ENCODE measurements at regions not wholly inside any gene's neighbourhood (a gene's known extent, or its start where the extent isn't known, plus 50 kb on each side); places are given as distances from the start of the nearest gene placed in this dataset.
"Not testable (repeated sequence)": the region's sequence is repeated elsewhere in the genome, so short reads cannot be mapped to it uniquely, and the experiment has no call there.

GRCh38 chr15:84157056-84157632, 78.4 kb upstream of the GOLGA6L4 start:
- H3K27me3 ChIP-seq (ENCODE audit: control insufficient read depth, insufficient read depth, low read length); H3K36me3 ChIP-seq (ENCODE audit: control insufficient read depth in 2 of 3, insufficient read depth in 3 of 3, low read length in 3 of 3); H3K4me3 ChIP-seq (ENCODE audit: low read length in 3 of 3); FAIRE-seq; H3K27ac ChIP-seq (ENCODE audit: low read depth in 2 of 2, low read length in 2 of 2); intact Hi-C loops (cut with DNase I); H3K9me3 ChIP-seq (ENCODE audit: control insufficient read depth in 2 of 3, insufficient read depth in 1 of 3, low read length in 3 of 3); H3K9ac ChIP-seq (ENCODE audit: low read length in 3 of 3); H3K4me1 ChIP-seq (ENCODE audit: control insufficient read depth in 2 of 3, insufficient read depth in 2 of 3, low read depth in 1 of 3, low read length in 3 of 3): not testable (repeated sequence)
- DNase-seq = peak in 1 of 5 donors; percentile 37

- H3K9ac ChIP-seq (ENCODE audit: low read length in 3 of 3); H3K27ac ChIP-seq (ENCODE audit: low read depth in 2 of 2, low read length in 2 of 2); intact Hi-C loops (cut with DNase I); H3K9me3 ChIP-seq (ENCODE audit: control insufficient read depth in 2 of 3, insufficient read depth in 1 of 3, low read length in 3 of 3); FAIRE-seq; H3K4me1 ChIP-seq (ENCODE audit: control insufficient read depth in 2 of 3, insufficient read depth in 2 of 3, low read depth in 1 of 3, low read length in 3 of 3); H3K27me3 ChIP-seq (ENCODE audit: control insufficient read depth, insufficient read depth, low read length); H3K36me3 ChIP-seq (ENCODE audit: control insufficient read depth in 2 of 3, insufficient read depth in 3 of 3, low read length in 3 of 3); H3K4me3 ChIP-seq (ENCODE audit: low read length in 3 of 3): not testable (repeated sequence)
- peak in 1 of 5 donors; percentile 43 for DNase-seq
Measured at GRCh38 chr15:84157857-84158256, 77.7 kb upstream of the GOLGA6L4 start.

DNA sequence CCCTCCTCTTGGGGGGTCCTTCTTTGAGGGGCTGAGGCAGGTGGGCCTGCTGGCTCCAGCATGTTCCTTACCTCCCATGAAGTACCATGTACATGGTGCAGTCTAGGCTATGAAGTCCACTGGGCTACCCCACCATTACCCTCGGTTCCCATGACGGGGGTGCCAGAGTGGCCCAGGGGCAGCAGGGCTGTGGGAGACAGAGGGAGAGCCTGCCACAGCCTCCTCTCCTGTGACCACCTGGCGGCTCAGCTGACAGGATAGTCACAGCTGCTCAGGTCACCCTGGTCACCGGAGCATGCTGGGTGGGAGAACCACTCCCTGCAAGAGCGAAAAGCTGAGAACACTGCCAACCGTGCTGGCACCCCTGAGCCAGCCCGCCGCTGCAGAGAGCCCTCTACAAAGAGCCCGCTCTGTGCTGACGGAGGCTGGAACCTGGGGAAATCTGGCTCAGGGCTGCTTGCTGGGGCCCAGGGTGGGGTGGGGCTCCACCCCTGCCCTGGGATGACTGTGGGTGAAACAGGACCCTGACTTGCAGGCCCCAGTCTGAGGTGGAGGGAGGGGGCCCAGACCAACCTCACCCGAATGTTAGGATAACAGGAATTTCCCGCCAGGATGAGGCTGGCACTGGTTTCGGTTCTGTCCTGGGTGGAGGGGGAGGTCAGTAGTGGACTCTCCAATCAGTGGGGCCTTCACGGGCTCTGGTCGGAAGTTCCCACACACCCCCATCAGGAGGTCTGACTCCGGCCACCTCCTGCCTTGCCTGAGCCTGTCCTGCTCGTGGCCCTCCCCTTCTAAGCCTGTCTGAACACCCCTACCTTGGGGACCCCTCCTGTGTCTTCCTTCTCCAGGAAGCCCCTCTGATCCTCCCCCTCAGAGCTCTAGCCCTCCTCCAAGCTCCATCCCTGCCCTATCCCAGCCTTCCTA, 76.0 kb upstream of the GOLGA6L4 start:
- H3K27me3 ChIP-seq (ENCODE audit: control insufficient read depth, insufficient read depth, low read length); H3K4me3 ChIP-seq (ENCODE audit: low read length in 3 of 3); H3K9me3 ChIP-seq (ENCODE audit: control insufficient read depth in 2 of 3, insufficient read depth in 1 of 3, low read length in 3 of 3); H3K4me1 ChIP-seq (ENCODE audit: control insufficient read depth in 2 of 3, insufficient read depth in 2 of 3, low read depth in 1 of 3, low read length in 3 of 3); H3K27ac ChIP-seq (ENCODE audit: low read depth in 2 of 2, low read length in 2 of 2); H3K9ac ChIP-seq (ENCODE audit: low read length in 3 of 3); FAIRE-seq; intact Hi-C loops (cut with DNase I); H3K36me3 ChIP-seq (ENCODE audit: control insufficient read depth in 2 of 3, insufficient read depth in 3 of 3, low read length in 3 of 3): not testable (repeated sequence)
- peak in 4 of 5 donors; percentile 17 to 63 (median 40) for DNase-seq

DNA sequence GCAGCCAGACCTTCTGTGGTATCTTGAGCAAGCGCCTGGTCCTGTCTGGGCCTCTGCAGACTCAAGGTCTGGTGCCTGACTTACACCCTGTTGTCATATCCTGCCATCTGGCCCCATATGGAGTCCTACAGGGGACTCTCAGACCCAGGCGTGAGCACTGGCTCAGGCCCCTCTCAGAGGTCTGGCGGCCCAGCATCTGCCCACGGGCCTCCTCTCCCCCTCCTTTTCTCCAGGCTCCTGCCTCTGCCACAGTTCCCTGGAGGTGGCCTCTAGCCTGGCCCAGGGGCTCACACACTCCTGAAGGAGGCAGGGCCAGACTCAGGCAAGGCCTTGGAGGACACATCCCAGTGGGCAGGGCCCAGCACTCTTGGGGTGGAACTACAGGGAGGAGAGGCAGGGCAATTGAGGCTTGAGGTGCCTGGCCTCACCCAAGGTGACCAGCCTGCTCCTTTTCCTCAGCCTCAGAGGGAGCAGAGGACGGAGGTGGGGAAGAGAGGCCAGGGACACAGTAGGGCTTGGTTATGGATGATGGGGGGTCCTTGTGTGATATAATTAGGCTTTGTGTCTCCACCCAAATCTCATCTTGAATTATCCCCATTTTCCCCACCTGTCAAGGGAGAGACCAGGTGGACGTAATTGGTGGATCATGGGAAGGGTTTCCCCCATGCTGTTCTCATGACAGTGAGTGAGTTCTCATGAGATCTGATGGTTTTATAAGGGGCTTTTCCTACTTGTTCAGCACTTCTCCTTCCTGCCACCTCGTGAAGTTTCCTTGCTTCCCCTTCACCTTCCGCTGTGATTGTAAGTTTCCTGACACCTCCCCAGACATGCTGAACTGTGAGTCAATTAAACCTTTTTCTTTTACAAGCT, 70.9 kb upstream of the GOLGA6L4 start:
- H3K27me3 ChIP-seq (ENCODE audit: control insufficient read depth, insufficient read depth, low read length); H3K27ac ChIP-seq (ENCODE audit: low read depth in 2 of 2, low read length in 2 of 2); H3K4me1 ChIP-seq (ENCODE audit: control insufficient read depth in 2 of 3, insufficient read depth in 2 of 3, low read depth in 1 of 3, low read length in 3 of 3); H3K9me3 ChIP-seq (ENCODE audit: control insufficient read depth in 2 of 3, insufficient read depth in 1 of 3, low read length in 3 of 3); H3K36me3 ChIP-seq (ENCODE audit: control insufficient read depth in 2 of 3, insufficient read depth in 3 of 3, low read length in 3 of 3); intact Hi-C loops (cut with DNase I); H3K9ac ChIP-seq (ENCODE audit: low read length in 3 of 3); H3K4me3 ChIP-seq (ENCODE audit: low read length in 3 of 3); FAIRE-seq: not testable (repeated sequence)
- DNase-seq = peak in 2 of 5 donors; percentile 24 to 60

- intact Hi-C loops (cut with DNase I); H3K4me1 ChIP-seq (ENCODE audit: control insufficient read depth in 2 of 3, insufficient read depth in 2 of 3, low read depth in 1 of 3, low read length in 3 of 3); H3K4me3 ChIP-seq (ENCODE audit: low read length in 3 of 3); H3K27ac ChIP-seq (ENCODE audit: low read depth in 2 of 2, low read length in 2 of 2); H3K36me3 ChIP-seq (ENCODE audit: control insufficient read depth in 2 of 3, insufficient read depth in 3 of 3, low read length in 3 of 3); H3K27me3 ChIP-seq (ENCODE audit: control insufficient read depth, insufficient read depth, low read length); H3K9me3 ChIP-seq (ENCODE audit: control insufficient read depth in 2 of 3, insufficient read depth in 1 of 3, low read length in 3 of 3); DNase-seq; FAIRE-seq; H3K9ac ChIP-seq (ENCODE audit: low read length in 3 of 3): not testable (repeated sequence)
Measured at GRCh38 chr15:84170029-84170428, 65.5 kb upstream of the GOLGA6L4 start.

DNA sequence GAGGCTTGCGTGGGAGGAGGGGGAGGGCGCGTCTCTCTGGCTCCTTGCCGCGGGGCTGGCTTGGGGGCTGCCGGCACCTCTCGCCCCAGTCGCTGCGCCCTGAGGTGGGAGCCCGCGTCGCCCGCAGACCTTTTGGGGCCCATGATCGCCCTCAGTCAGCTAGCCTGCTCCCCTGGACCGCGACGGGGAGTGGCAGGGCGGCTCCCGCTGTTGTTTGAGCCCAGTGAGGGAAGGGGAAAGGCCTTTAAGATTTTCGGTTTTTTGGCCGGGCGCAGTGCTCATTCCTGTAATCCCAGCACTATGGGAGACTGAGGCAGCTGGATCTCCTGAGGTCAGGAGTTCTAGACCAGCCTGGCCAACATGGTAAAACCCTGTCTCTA, 62.4 kb upstream of the GOLGA6L4 start:
- H3K9me3 ChIP-seq (ENCODE audit: control insufficient read depth in 2 of 3, insufficient read depth in 1 of 3, low read length in 3 of 3); H3K4me1 ChIP-seq (ENCODE audit: control insufficient read depth in 2 of 3, insufficient read depth in 2 of 3, low read depth in 1 of 3, low read length in 3 of 3); H3K4me3 ChIP-seq (ENCODE audit: low read length in 3 of 3); H3K9ac ChIP-seq (ENCODE audit: low read length in 3 of 3); H3K27me3 ChIP-seq (ENCODE audit: control insufficient read depth, insufficient read depth, low read length); H3K36me3 ChIP-seq (ENCODE audit: control insufficient read depth in 2 of 3, insufficient read depth in 3 of 3, low read length in 3 of 3); FAIRE-seq; intact Hi-C loops (cut with DNase I); H3K27ac ChIP-seq (ENCODE audit: low read depth in 2 of 2, low read length in 2 of 2): not testable (repeated sequence)
- peak in 1 of 5 donors; percentile 64 for DNase-seq

Data from kidney (tissue), 10 donors.